Transverse colon (tissue), 4 donors: ENCODE measurements at regions not wholly inside any gene's neighbourhood (a gene's known extent, or its start where the extent isn't known, plus 50 kb on each side); places are given as distances from the start of the nearest gene placed in this dataset.

Experiments
- DNase-seq: peaks from one replicate; pipeline ENCODE4 v3.0.0-alpha.2; 2019
- H3K27ac ChIP-seq, 4 donors: fragments of 200-600 bp; sonication (generic); 2 replicates each; pipeline ENCODE4 v1.5.1; 2016 to 2018; ENCODE audit warnings: inconsistent platforms in 4 of 4
- H3K27me3 ChIP-seq: fragments of 200-600 bp; sonication (generic); 2 replicates; pipeline ENCODE4 v1.5.1; 2017; ENCODE audit warnings: inconsistent platforms
- H3K36me3 ChIP-seq, 4 donors: fragments of 200-600 bp; sonication (generic); 2 replicates each; pipeline ENCODE4 v1.5.1; 2017 to 2019; ENCODE audit warnings: inconsistent platforms in 4 of 4
- H3K4me1 ChIP-seq, 4 donors: fragments of 200-600 bp; sonication (generic); 2 replicates each; pipeline ENCODE4 v1.5.1; 2017 to 2020; ENCODE audit warnings: inconsistent platforms in 4 of 4
- H3K4me3 ChIP-seq, 4 donors: fragments of 200-600 bp; sonication (generic); 1 replicate in 1 of 4; 2 replicates in 3 of 4; pipeline versions ENCODE4 v1.5.1 to v1.6.1; 2017 to 2019; ENCODE audit warnings: inconsistent platforms in 4 of 4
- H3K9me3 ChIP-seq, 2 donors: fragments of 200-600 bp; sonication (generic); 2 replicates each; pipeline ENCODE4 v1.5.1; 2017 to 2019; ENCODE audit warnings: inconsistent platforms in 2 of 2
- CTCF ChIP-seq, 5 experiments: fragments of 200-600 bp in 3 of 5; fragments of 450-650 bp in 2 of 5; sonication (generic) in 3 of 5; IDR thresholded peaks; 1 replicate in 2 of 5; 2 replicates in 3 of 5; pipeline ENCODE4 v1.5.1; 2016 to 2017; ENCODE audit warnings: antibody characterized with exemption in 5 of 5, inconsistent platforms in 3 of 5, mild to moderate bottlenecking in 2 of 5, moderate library complexity in 1 of 5
- EP300 ChIP-seq: sonication (generic); formaldehyde crosslinking; IDR thresholded peaks from one replicate; pipeline ENCODE4 v1.6.1; 2017; ENCODE audit warnings: antibody characterized with exemption, low read depth
- POLR2A ChIP-seq: fragments of 450-650 bp; IDR thresholded peaks from one replicate; pipeline ENCODE4 v1.6.1; 2016; ENCODE audit warnings: antibody characterized with exemption, mild to moderate bottlenecking, moderate library complexity
- POLR2AphosphoS5 ChIP-seq, 3 donors: sonication (generic); formaldehyde crosslinking; IDR thresholded peaks; one replicate each; pipeline ENCODE4 v1.6.1; 2016; ENCODE audit warnings: antibody characterized with exemption in 3 of 3
- WGBS, 2 donors: methylation state at CpG; one replicate each; pipeline ENCODE4 v1.1.5; 2018; ENCODE audit warnings: low coverage in 1 of 2; 5-methylcytosine and 5-hydroxymethylcytosine counted together
- in situ Hi-C, 4 donors: fragments of 200-750 bp; cut with MboI; loops; one replicate each; pipeline versions ENCODE4 v1.15.0 to v1.15.1; 2017; ENCODE audit warnings: low sequenced_read_pairs in 3 of 4, low pct_ligation_motif_present in 1 of 4, low pct_unique_long_range_greater_than_20kb in 1 of 4
- intact Hi-C: fragments of 100-400 bp; cut with DNase I; formaldehyde crosslinking; loops from one replicate; pipeline ENCODE4 v1.15.1; 2023; ENCODE audit warnings: low total_unique reads

DNA sequence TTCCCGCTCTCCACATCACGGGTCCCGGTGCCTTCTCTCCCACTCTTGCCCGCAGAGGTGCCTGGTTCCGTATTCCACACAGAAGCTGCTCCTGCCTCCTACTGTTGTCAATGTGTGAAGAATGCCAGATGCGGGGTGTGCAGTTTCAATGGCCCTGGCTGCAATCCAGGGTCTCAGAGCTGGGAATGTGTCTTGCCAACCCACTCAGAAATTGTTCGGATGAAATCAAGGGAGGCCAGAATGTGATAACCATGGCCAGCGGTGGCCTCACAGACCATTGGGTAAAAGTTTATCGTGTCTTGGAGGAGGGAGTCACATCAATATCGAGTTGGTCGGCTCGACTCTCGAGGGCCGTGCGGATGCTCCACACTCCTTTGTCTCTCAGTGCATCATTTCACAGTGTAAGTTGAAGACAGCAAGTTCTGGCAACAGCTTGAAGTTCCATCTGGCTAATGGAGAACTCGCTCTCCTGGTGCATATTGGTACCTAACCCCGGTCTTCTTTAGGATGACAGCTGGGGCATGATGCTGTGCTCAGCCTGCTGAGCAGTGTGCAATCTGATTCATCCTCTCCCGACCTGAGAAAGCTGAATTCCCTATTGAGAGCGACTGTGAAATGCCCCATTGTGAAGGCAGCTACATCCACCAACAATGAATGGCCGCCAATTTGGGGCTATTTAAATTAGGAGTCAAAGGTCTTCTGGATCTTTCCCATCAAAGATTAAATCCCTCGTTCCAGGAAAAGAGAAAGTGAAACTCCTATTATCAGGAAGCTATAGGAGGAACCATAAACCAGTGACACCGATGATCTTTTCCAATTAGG is 389.0 kb downstream of the SOX11 start:
- 47 to 77% methylated on average over 7 to 21 of the region's 22 CpGs for WGBS, 2 donors
- peak overlapping the region in 1 of 4 donors; percentile 22 for H3K4me3 ChIP-seq

DNA sequence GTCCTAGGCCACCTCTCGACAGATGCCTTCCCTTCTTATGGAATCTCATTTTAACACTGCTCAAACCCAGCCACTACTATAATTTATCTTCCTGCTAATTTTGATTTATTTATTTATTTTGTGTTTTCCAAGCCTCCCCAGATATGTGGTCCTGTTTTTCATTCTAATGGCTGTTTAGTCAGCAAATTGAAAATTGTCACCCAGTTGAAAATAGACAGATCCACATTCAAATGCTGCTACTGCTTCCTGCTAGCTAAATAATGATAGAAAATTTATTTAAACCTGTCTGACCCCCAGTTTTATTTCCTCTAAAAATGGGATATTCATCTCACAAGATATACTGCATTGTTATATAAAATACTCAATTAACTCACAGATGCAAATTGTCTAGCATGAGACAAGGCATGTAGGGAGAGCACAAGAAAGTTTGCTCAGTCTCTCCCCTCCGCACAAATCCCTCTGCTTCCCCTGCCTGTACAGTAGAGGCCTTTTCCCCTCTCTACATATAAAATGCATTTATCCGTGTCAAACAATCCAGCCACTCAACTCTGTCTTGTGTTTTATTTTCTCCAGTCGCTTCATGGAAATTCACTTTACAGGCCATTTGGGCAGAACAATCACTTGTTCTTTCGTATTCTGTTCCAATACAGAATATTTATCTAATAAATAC is 389.9 kb downstream of the SOX11 start:
- in situ Hi-C loops = no loop called here
- Histone ChIP-seq H3K4me3 (no peak overlapping the region), H3K27ac (no peak overlapping the region), H3K36me3 (no peaks in the 10 kb centered on the region), H3K4me1 (peaks cover 0 to 4% (median 0%) of the 10 kb centered on the region in 4 donors), H3K9me3 (no peaks in the 10 kb centered on the region), H3K27me3 (no peaks in the 10 kb centered on the region)
- intact Hi-C loops = no loop called here
- 80 to 85% methylated on average over 5 of the region's 5 CpGs for WGBS, 2 donors
- no peak for DNase-seq
- TF ChIP-seq EP300 = no peak
- no peak for TF ChIP-seq CTCF (IDR thresholded peaks at IDR 0.05)
- TF ChIP-seq POLR2AphosphoS5 (IDR thresholded peaks at IDR 0.05) = no peak
- TF ChIP-seq POLR2A = no peak

More for the DNA sequence above, 389.0 kb downstream of the SOX11 start:
- Histone ChIP-seq H3K4me1 (peaks cover 0 to 4% (median 0%) of the 10 kb centered on the region in 4 donors), H3K27me3 (no peaks in the 10 kb centered on the region), H3K27ac (no peak overlapping the region), H3K9me3 (no peaks in the 10 kb centered on the region), H3K36me3 (no peaks in the 10 kb centered on the region)
- no peak for DNase-seq
- in situ Hi-C loops = no loop called here
- no peak for TF ChIP-seq POLR2AphosphoS5 (IDR thresholded peaks at IDR 0.05)
- no peak for TF ChIP-seq POLR2A
- no peak for TF ChIP-seq CTCF (IDR thresholded peaks at IDR 0.05)
- TF ChIP-seq EP300 = no peak
- intact Hi-C loops = no loop called here

GRCh38 chr2:6082625-6083018 is 390.4 kb downstream of the SOX11 start:
- H3K27ac ChIP-seq = no peak overlapping the region
- H3K27me3 ChIP-seq = no peaks in the 10 kb centered on the region
- H3K4me1 ChIP-seq = peaks cover 0 to 4% (median 0%) of the 10 kb centered on the region in 4 donors
- TF ChIP-seq CTCF (IDR thresholded peaks at IDR 0.05) = no peak
- no peak for TF ChIP-seq POLR2A
- TF ChIP-seq POLR2AphosphoS5 (IDR thresholded peaks at IDR 0.05) = no peak
- no peak for TF ChIP-seq EP300
- H3K9me3 ChIP-seq = no peaks in the 10 kb centered on the region
- DNase-seq = no peak
- H3K4me3 ChIP-seq = no peak overlapping the region
- in situ Hi-C loops = no loop called here
- no peaks in the 10 kb centered on the region for H3K36me3 ChIP-seq
- intact Hi-C loops = no loop called here

DNA sequence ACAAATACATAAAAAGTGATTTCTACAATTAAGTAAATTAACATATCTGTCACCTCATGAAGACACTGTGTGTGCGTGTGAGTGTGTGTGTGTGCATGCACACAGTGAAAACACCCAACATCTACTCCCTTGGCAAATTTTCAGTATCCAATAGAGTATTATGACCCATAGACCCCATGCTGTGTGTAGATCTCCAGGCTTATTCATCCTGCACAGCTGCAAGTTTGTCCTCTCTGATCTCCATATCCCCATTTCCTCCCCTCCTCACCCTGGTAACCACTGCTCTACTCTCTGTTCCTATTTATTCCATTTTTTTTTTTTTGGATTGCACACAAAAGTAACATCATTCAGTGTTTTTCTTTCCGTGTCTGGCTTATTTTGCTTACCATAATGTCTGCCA is 391.0 kb downstream of the SOX11 start:
- in situ Hi-C loops = no loop called here
- intact Hi-C loops = no loop called here
- H3K4me3 ChIP-seq = no peak overlapping the region
- H3K9me3 ChIP-seq = no peaks in the 10 kb centered on the region
- H3K27me3 ChIP-seq = no peaks in the 10 kb centered on the region
- no peak for DNase-seq
- H3K4me1 ChIP-seq = peaks cover 0 to 4% (median 0%) of the 10 kb centered on the region in 4 donors
- whole genome bisulfite sequencing, 2 donors = 75 to 83% methylated on average over 2 of the region's 2 CpGs
- H3K27ac ChIP-seq = no peak overlapping the region
- TF ChIP-seq EP300 (no peak), POLR2AphosphoS5 (IDR thresholded peaks at IDR 0.05) (no peak), CTCF (IDR thresholded peaks at IDR 0.05) (no peak), POLR2A (no peak)
- no peaks in the 10 kb centered on the region for H3K36me3 ChIP-seq
